SH-SY5Y (cell line): ENCODE measurements at regions not wholly inside any gene's neighbourhood (a gene's known extent, or its start where the extent isn't known, plus 50 kb on each side); places are given as distances from the start of the nearest gene placed in this dataset.

Experiments used
- GATA2 ChIP-seq: IDR thresholded peaks from 2 replicates; pipeline ENCODE4 v1.6.1; 2011; ENCODE audit warnings: mild to moderate bottlenecking, low read depth, low read length
- GATA3 ChIP-seq: IDR thresholded peaks from 2 replicates; pipeline ENCODE4 v1.6.1; 2011; ENCODE audit warnings: low read depth, mild to moderate bottlenecking, low read length, moderate library complexity

DNA sequence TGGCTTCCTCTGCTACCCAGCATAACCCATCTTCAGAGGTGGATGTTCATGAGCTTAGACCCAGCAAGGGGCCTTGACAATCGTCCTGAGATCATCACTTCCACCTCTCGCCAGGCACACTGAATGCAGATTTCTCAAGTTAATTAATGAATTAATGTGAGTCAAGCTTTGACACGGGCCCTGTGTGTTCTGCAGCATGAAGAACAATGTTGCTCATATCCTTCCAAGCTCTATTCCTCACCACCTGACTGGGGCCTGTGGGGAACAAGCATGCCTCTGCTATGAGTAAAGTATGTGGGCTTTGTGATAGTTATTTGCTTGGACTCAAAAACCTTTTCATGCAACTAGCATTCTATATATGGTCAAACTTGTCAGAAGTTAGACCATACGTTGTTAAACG is 122.0 kb downstream of the SEC16B start:
- TF ChIP-seq GATA3 (no peak), GATA2 (no peak)
